ENCODE measurements at regions not wholly inside any gene's neighbourhood (a gene's known extent, or its start where the extent isn't known, plus 50 kb on each side); places are given as distances from the start of the nearest gene placed in this dataset.
A peak's percentile ranks its signal among the peaks of the same experiment; 100 is the strongest.

DNA sequence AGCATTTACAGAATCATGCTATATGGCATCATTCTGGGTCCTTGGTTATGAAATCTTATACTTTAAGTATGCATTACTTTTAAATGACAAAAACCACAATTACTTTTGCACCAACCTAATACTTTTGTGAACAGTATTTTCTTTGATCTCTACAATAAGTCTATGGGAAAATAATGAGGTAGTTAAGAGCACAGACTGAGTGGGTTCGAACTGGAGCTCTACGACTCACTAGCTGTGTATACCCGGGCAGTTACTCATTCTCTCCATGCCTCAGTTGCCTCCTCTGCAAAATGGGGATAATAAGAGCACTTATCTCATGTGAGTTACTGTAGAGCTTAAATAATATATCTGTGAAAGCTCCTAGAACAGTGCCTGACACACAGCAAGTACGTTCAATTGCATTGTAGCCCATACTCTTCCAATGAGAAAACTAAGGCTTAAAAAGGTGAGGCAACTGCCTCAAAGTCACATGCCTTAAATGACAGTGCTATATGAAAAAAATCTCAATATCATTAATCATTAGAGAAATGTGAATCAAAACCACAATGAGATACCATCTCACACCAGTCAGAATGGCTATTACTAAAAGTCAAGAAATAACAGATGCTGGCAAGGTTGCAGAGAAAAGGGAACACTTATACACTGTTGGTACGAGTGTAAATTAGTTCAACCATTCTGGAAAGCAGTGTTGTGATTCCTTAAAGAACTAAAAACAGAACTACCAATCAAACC is 151.5 kb downstream of the CHIC2 start:
- Mint-ChIP-seq H3K9me3 (ENCODE audit: unreplicated experiment) (no peaks in the 10 kb centered on the region), H3K4me1 (ENCODE audit: low read depth, unreplicated experiment) (peaks cover 30% of the 10 kb centered on the region), H3K4me3 (ENCODE audit: unreplicated experiment) (no peak overlapping the region), H3K27ac (ENCODE audit: unreplicated experiment) (no peak overlapping the region), H3K36me3 (ENCODE audit: low read depth, unreplicated experiment) (no peaks in the 10 kb centered on the region), H3K27me3 (ENCODE audit: low read depth, unreplicated experiment) (no peaks in the 10 kb centered on the region)
- FAIRE-seq, result no peak
- no peak overlapping the region for H3K4me2 ChIP-seq (ENCODE audit: low read length)
- no peaks in the 10 kb centered on the region for H3K36me3 ChIP-seq (ENCODE audit: insufficient read depth, low read length)
- TF ChIP-seq EZH2 (IDR thresholded peaks at IDR 0.05; ENCODE audit: insufficient read depth, low read length) (no peak), CTCF (IDR thresholded peaks at IDR 0.05; ENCODE audit: insufficient read depth, low read depth, low read length) (no peak)
- H4K20me1 ChIP-seq (ENCODE audit: insufficient read depth, low read length), result no peaks in the 10 kb centered on the region
- no peaks in the 10 kb centered on the region for H3K79me2 ChIP-seq (ENCODE audit: insufficient read depth, low read length)
- H3K27me3 ChIP-seq (ENCODE audit: insufficient read depth, low read length), result no peaks in the 10 kb centered on the region
- no peak overlapping the region for H3K27ac ChIP-seq (ENCODE audit: low read depth, low read length)
- DNase-seq (ENCODE audit: low read depth), result no peak
- H3K4me3 ChIP-seq (ENCODE audit: insufficient read depth, low read depth, low read length), result no peak overlapping the region
- H3K9ac ChIP-seq (ENCODE audit: low read length), result no peak overlapping the region
- H3K9me3 ChIP-seq (ENCODE audit: insufficient read depth, low read depth, low read length), result no peaks in the 10 kb centered on the region
- no peak overlapping the region for H2AFZ ChIP-seq (ENCODE audit: low read depth, low read length)
- peaks cover 28% of the 10 kb centered on the region for H3K4me1 ChIP-seq (ENCODE audit: insufficient read depth, low read length)

- Histone ChIP-seq H3K79me2 (ENCODE audit: insufficient read depth, low read length) (no peaks in the 10 kb centered on the region), H3K4me2 (ENCODE audit: low read length) (peak overlapping the region; percentile 81), H3K4me1 (ENCODE audit: insufficient read depth, low read length) (peaks cover 18% of the 10 kb centered on the region), H3K36me3 (ENCODE audit: insufficient read depth, low read length) (no peaks in the 10 kb centered on the region), H3K9me3 (ENCODE audit: insufficient read depth, low read depth, low read length) (no peaks in the 10 kb centered on the region), H2AFZ (ENCODE audit: low read depth, low read length) (peak overlapping the region; percentile 63), H3K27me3 (ENCODE audit: insufficient read depth, low read length) (no peaks in the 10 kb centered on the region), H4K20me1 (ENCODE audit: insufficient read depth, low read length) (no peaks in the 10 kb centered on the region), H3K4me3 (ENCODE audit: insufficient read depth, low read depth, low read length) (peak overlapping the region; percentile 41), H3K9ac (ENCODE audit: low read length) (peak overlapping the region; percentile 65), H3K27ac (ENCODE audit: low read depth, low read length) (peak overlapping the region; percentile 52)
- FAIRE-seq (peak; percentile 99), DNase-seq (ENCODE audit: low read depth) (peak; percentile 92)
- no peak overlapping the region for H3K4me3 Mint-ChIP-seq (ENCODE audit: unreplicated experiment)
- no peaks in the 10 kb centered on the region for H3K36me3 Mint-ChIP-seq (ENCODE audit: low read depth, unreplicated experiment)
- H3K27me3 Mint-ChIP-seq (ENCODE audit: low read depth, unreplicated experiment), result peaks cover 2% of the 10 kb centered on the region
- H3K9me3 Mint-ChIP-seq (ENCODE audit: unreplicated experiment), result no peaks in the 10 kb centered on the region
- H3K27ac Mint-ChIP-seq (ENCODE audit: unreplicated experiment), result peak overlapping the region; percentile 64
- peaks cover 20% of the 10 kb centered on the region for H3K4me1 Mint-ChIP-seq (ENCODE audit: low read depth, unreplicated experiment)
- TF ChIP-seq CTCF (IDR thresholded peaks at IDR 0.05; ENCODE audit: insufficient read depth, low read depth, low read length) (peak; percentile 92), EZH2 (IDR thresholded peaks at IDR 0.05; ENCODE audit: insufficient read depth, low read length) (no peak)
These were observed 155.7 kb downstream of the CHIC2 start for GRCh38 chr4:53908661-53909078.

DNA sequence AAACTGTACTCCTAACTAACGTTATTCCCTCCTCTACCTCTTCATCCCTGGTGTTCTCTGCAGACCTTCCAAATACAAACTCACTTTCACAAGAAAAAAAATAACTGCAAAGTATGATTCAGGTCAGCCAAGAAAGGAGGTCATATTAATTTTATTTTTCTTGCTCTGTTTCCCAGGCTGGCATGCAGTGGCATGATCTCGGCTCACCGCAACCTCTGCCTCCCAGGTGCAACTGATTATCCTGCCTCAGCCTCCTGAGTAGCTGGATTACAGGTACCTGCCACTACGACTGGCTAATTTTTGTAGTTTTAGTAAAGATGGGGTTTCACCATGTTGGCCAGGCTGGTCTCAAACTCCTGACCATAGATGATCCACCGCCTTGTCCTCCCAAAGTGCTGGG is 156.6 kb downstream of the CHIC2 start:
- Mint-ChIP-seq H3K4me1 (ENCODE audit: low read depth, unreplicated experiment) (peaks cover 20% of the 10 kb centered on the region), H3K9me3 (ENCODE audit: unreplicated experiment) (no peaks in the 10 kb centered on the region), H3K27ac (ENCODE audit: unreplicated experiment) (no peak overlapping the region), H3K4me3 (ENCODE audit: unreplicated experiment) (no peak overlapping the region), H3K36me3 (ENCODE audit: low read depth, unreplicated experiment) (no peaks in the 10 kb centered on the region), H3K27me3 (ENCODE audit: low read depth, unreplicated experiment) (peaks cover 3% of the 10 kb centered on the region)
- DNase-seq (ENCODE audit: low read depth) (no peak), FAIRE-seq (no peak)
- Histone ChIP-seq H3K9me3 (ENCODE audit: insufficient read depth, low read depth, low read length) (no peaks in the 10 kb centered on the region), H3K36me3 (ENCODE audit: insufficient read depth, low read length) (no peaks in the 10 kb centered on the region), H3K4me3 (ENCODE audit: insufficient read depth, low read depth, low read length) (no peak overlapping the region), H3K79me2 (ENCODE audit: insufficient read depth, low read length) (no peaks in the 10 kb centered on the region), H3K27ac (ENCODE audit: low read depth, low read length) (no peak overlapping the region), H4K20me1 (ENCODE audit: insufficient read depth, low read length) (no peaks in the 10 kb centered on the region), H2AFZ (ENCODE audit: low read depth, low read length) (no peak overlapping the region), H3K4me2 (ENCODE audit: low read length) (no peak overlapping the region), H3K27me3 (ENCODE audit: insufficient read depth, low read length) (no peaks in the 10 kb centered on the region), H3K4me1 (ENCODE audit: insufficient read depth, low read length) (peaks cover 18% of the 10 kb centered on the region), H3K9ac (ENCODE audit: low read length) (no peak overlapping the region)
- TF ChIP-seq CTCF (IDR thresholded peaks at IDR 0.05; ENCODE audit: insufficient read depth, low read depth, low read length), result no peak
- no peak for TF ChIP-seq EZH2 (IDR thresholded peaks at IDR 0.05; ENCODE audit: insufficient read depth, low read length)
